ENCODE measurements at regions not wholly inside any gene's neighbourhood (a gene's known extent, or its start where the extent isn't known, plus 50 kb on each side); places are given as distances from the start of the nearest gene placed in this dataset.

DNA sequence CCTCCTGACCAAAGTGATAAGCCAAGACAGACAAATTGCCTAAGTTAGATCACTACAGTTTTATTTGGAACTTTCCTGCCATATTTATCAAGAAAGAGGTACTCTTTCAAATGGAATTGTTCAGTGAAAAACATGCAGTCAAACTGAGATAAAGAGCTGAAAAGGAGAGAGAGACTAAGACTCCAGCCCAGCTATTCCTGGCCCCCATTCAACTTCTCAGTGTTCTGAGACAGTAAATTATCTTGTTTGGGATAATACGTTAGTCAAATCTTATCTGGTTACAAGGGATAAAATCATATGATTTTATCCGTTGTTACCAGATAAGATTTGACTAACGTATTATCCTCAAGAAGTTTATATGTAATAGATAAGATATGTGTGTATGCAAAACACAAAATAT is 67.6 kb upstream of the CMC1 start:
- Histone ChIP-seq H3K9me3 (replicated peaks in 1 of 2; ENCODE audit: control insufficient read depth in 1 of 2, insufficient read depth in 1 of 2, low read length in 2 of 2) (no peaks in the 10 kb centered on the region), H4K20me1 (ENCODE audit: insufficient read depth, low read length) (no peaks in the 10 kb centered on the region), H2AFZ (ENCODE audit: insufficient read depth, low read depth, low read length, poor library complexity, severe bottlenecking) (no peak overlapping the region), H3K27me3 (ENCODE audit: control insufficient read depth in 2 of 2, insufficient read depth in 2 of 2, low read length in 2 of 2) (no peaks in the 10 kb centered on the region), H3K9ac (ENCODE audit: insufficient read depth, low read length, poor library complexity, severe bottlenecking) (no peak overlapping the region), H3K27ac (ENCODE audit: low read depth in 1 of 2, low read length in 2 of 2) (no peak overlapping the region), H3K36me3 (replicated peaks in 1 of 2; ENCODE audit: control insufficient read depth in 1 of 2, insufficient read depth in 2 of 2, low read length in 2 of 2) (no peaks in the 10 kb centered on the region), H3K79me2 (ENCODE audit: insufficient read depth, low read length) (no peaks in the 10 kb centered on the region), H3K4me1 (ENCODE audit: control insufficient read depth in 1 of 2, insufficient read depth in 2 of 2, low read length in 2 of 2) (no peaks in the 10 kb centered on the region), H3K4me2 (replicated peaks; ENCODE audit: extremely low read depth, low read length, poor library complexity, severe bottlenecking) (no peak overlapping the region), H3K4me3 (replicated peaks in 1 of 3; ENCODE audit: low read depth in 2 of 3, low read length in 3 of 3) (no peak overlapping the region)
- no peaks in the 10 kb centered on the region for H3K27me3 Mint-ChIP-seq (ENCODE audit: low read depth in 3 of 3)
- intact Hi-C loops (cut with micrococcal nuclease): no loop called here
- no CpG with 5 or more reads among the region's 3 CpGs for WGBS (ENCODE audit: insufficient coverage)
- DNase-seq: no peak
- H3K27ac Mint-ChIP-seq: no peak overlapping the region
- TF ChIP-seq CTCF (IDR thresholded peaks at IDR 0.05): no peak
- H3K36me3 Mint-ChIP-seq: no peaks in the 10 kb centered on the region
- H3K4me1 Mint-ChIP-seq: peaks cover 4% of the 10 kb centered on the region
- H3K9me3 Mint-ChIP-seq: peaks cover 0 to 2% (median 0%) of the 10 kb centered on the region in 7 donors
- H3K4me3 Mint-ChIP-seq: no peak overlapping the region

DNA sequence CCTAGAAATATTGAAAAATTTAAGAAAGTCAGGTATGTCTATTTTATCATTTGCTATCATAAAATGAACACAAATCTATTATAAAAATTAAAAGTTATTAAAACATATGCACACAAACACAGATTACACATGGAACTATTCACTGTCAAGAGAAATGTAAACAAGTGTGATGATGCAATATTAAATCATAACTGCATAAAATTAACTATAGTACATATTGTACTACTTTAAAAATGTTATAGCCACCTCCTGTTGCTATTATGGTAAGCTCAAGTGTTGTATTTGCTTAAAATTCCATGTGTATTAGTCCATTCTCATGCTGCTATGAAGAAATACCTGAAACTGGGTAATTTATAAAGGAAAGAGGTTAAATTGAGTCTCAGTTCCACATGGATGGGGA is 54.7 kb upstream of the CMC1 start:
- Mint-ChIP-seq H3K4me3 (no peak overlapping the region), H3K36me3 (no peaks in the 10 kb centered on the region), H3K27ac (no peak overlapping the region), H3K4me1 (peaks cover 6% of the 10 kb centered on the region), H3K27me3 (ENCODE audit: low read depth in 3 of 3) (no peaks in the 10 kb centered on the region), H3K9me3 (peaks cover 0 to 12% (median 5%) of the 10 kb centered on the region in 7 donors)
- Histone ChIP-seq H3K9me3 (replicated peaks in 1 of 2; ENCODE audit: control insufficient read depth in 1 of 2, insufficient read depth in 1 of 2, low read length in 2 of 2) (no peaks in the 10 kb centered on the region), H2AFZ (ENCODE audit: insufficient read depth, low read depth, low read length, poor library complexity, severe bottlenecking) (no peak overlapping the region), H3K4me1 (ENCODE audit: control insufficient read depth in 1 of 2, insufficient read depth in 2 of 2, low read length in 2 of 2) (no peaks in the 10 kb centered on the region), H3K4me2 (replicated peaks; ENCODE audit: extremely low read depth, low read length, poor library complexity, severe bottlenecking) (no peak overlapping the region), H3K9ac (ENCODE audit: insufficient read depth, low read length, poor library complexity, severe bottlenecking) (no peak overlapping the region), H3K36me3 (replicated peaks in 1 of 2; ENCODE audit: control insufficient read depth in 1 of 2, insufficient read depth in 2 of 2, low read length in 2 of 2) (no peaks in the 10 kb centered on the region), H3K4me3 (replicated peaks in 1 of 3; ENCODE audit: low read depth in 2 of 3, low read length in 3 of 3) (no peak overlapping the region), H3K27ac (ENCODE audit: low read depth in 1 of 2, low read length in 2 of 2) (no peak overlapping the region), H4K20me1 (ENCODE audit: insufficient read depth, low read length) (no peaks in the 10 kb centered on the region), H3K79me2 (ENCODE audit: insufficient read depth, low read length) (no peaks in the 10 kb centered on the region), H3K27me3 (ENCODE audit: control insufficient read depth in 2 of 2, insufficient read depth in 2 of 2, low read length in 2 of 2) (no peaks in the 10 kb centered on the region)
- no peak for TF ChIP-seq CTCF (IDR thresholded peaks at IDR 0.05)
- intact Hi-C loops (cut with micrococcal nuclease): no loop called here
- DNase-seq: no peak
